ENCODE measurements at regions not wholly inside any gene's neighbourhood (a gene's known extent, or its start where the extent isn't known, plus 50 kb on each side); places are given as distances from the start of the nearest gene placed in this dataset.

DNA sequence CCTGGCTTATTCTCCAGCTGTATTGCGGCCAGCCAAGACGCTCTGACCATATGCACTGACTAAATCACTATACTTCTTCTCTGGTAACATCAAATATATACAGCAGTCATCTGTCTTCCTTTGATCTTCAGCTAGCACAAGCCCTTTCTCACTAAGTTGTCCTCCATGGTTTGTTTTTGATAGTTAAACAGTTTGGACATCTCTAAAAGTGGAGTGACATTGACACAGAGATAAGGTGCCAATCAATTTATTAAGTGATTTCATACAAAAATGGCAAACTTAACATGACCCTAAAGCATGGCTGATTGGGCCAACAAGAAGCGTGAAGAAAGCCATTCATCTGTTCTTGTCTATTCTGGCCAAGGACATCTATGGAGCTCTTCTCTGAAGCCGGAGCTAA lies 334.9 kb downstream of the NKX6-1 start:
- DNase-seq (no peak), ATAC-seq (ENCODE audit: low read depth) (no peak)
- POLR2A ChIA-PET (ENCODE audit: unreplicated experiment), result no interaction called here
- Histone ChIP-seq H4K20me1 (ENCODE audit: insufficient read depth, low read length) (no peaks in the 10 kb centered on the region), H3K4me2 (ENCODE audit: low read depth, low read length) (no peak overlapping the region), H2AFZ (replicated peaks; ENCODE audit: low read length, poor library complexity) (no peak overlapping the region), H3K27me3 (ENCODE audit: control insufficient read depth, insufficient read depth, low read length) (peaks cover 2% of the 10 kb centered on the region), H3K9me1 (ENCODE audit: insufficient read depth, low read length) (no peaks in the 10 kb centered on the region), H3K56ac (ENCODE audit: extremely low read depth, insufficient read depth, low read length) (no peak overlapping the region), H4K91ac (ENCODE audit: insufficient read depth, low read depth, low read length) (no peak overlapping the region), H3K4me3 (ENCODE audit: insufficient read depth, low read depth, low read length) (no peak overlapping the region), H4K5ac (ENCODE audit: low read depth, low read length) (no peak overlapping the region), H3K36me3 (ENCODE audit: control insufficient read depth, insufficient read depth, low read length) (no peaks in the 10 kb centered on the region), H2AK9ac (replicated peaks; ENCODE audit: low read depth, low read length, poor library complexity) (no peak overlapping the region), H2AK5ac (ENCODE audit: low read depth, low read length) (no peak overlapping the region), H2BK15ac (ENCODE audit: low read depth, low read length) (no peak overlapping the region), H2BK5ac (ENCODE audit: low read depth, low read length, poor library complexity, severe bottlenecking) (no peak overlapping the region), H3K9me3 (ENCODE audit: control insufficient read depth, insufficient read depth, low read length) (no peaks in the 10 kb centered on the region), H2BK120ac (ENCODE audit: low read depth, low read length) (no peak overlapping the region), H2BK20ac (ENCODE audit: low read depth, low read length) (no peak overlapping the region), H3K18ac (ENCODE audit: low read depth, low read length) (no peak overlapping the region), H3K79me1 (ENCODE audit: low read depth in 1 of 2, low read length in 2 of 2) (no peaks in the 10 kb centered on the region), H3K14ac (replicated peaks; ENCODE audit: low read depth, low read length) (no peak overlapping the region), H3K4ac (ENCODE audit: low read depth, low read length) (no peak overlapping the region), H3K23ac (ENCODE audit: low read depth, low read length) (no peak overlapping the region), H3K9ac (ENCODE audit: low read depth, low read length) (no peak overlapping the region), H3K27ac (ENCODE audit: insufficient read depth, low read length) (no peak overlapping the region), H3K4me1 (ENCODE audit: control insufficient read depth, insufficient read depth, low read length) (no peaks in the 10 kb centered on the region), H4K8ac (ENCODE audit: low read depth in 2 of 2, low read length in 2 of 2) (no peak overlapping the region)
- TF ChIP-seq RCOR1 (IDR thresholded peaks at IDR 0.05; ENCODE audit: insufficient replicate concordance, low read length) (no peak), MAZ (IDR thresholded peaks at IDR 0.05; ENCODE audit: borderline replicate concordance, low read depth, low read length) (no peak)
- TF ChIP-seq, protein P1, sequence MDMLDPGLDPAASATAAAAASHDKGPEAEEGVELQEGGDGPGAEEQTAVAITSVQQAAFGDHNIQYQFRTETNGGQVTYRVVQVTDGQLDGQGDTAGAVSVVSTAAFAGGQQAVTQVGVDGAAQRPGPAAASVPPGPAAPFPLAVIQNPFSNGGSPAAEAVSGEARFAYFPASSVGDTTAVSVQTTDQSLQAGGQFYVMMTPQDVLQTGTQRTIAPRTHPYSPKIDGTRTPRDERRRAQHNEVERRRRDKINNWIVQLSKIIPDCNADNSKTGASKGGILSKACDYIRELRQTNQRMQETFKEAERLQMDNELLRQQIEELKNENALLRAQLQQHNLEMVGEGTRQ (IDR thresholded peaks at IDR 0.05; ENCODE audit: low read depth, low read length), result no peak
- no CpG with 5 or more reads among the region's 4 CpGs for WGBS, 2 experiments (ENCODE audit: extremely low coverage in 2 of 2, insufficient read length in 1 of 2)
- in situ Hi-C loops (cut with MboI; ENCODE audit: low sequenced_read_pairs) (no loop called here), dilution Hi-C loops (cut with HindIII; ENCODE audit: low sequenced_read_pairs, unreplicated experiment) (no loop called here), intact Hi-C loops (cut with micrococcal nuclease) (no loop called here)
- CTCF ChIA-PET, result no interaction called here
- no TSS peak for BruUV-seq (replicated peaks)

Data from IMR-90 (cell line).